GM19240 (cell line): ENCODE measurements at regions not wholly inside any gene's neighbourhood (a gene's known extent, or its start where the extent isn't known, plus 50 kb on each side); places are given as distances from the start of the nearest gene placed in this dataset.
"Not testable (repeated sequence)": the region's sequence is repeated elsewhere in the genome, so short reads cannot be mapped to it uniquely, and the experiment has no call there.

Experiments
- DNase-seq: peaks from one replicate; pipeline ENCODE4 v3.0.0; 2011; ENCODE audit warnings: low spot score; ENCODE audit not compliant: insufficient read length

DNA sequence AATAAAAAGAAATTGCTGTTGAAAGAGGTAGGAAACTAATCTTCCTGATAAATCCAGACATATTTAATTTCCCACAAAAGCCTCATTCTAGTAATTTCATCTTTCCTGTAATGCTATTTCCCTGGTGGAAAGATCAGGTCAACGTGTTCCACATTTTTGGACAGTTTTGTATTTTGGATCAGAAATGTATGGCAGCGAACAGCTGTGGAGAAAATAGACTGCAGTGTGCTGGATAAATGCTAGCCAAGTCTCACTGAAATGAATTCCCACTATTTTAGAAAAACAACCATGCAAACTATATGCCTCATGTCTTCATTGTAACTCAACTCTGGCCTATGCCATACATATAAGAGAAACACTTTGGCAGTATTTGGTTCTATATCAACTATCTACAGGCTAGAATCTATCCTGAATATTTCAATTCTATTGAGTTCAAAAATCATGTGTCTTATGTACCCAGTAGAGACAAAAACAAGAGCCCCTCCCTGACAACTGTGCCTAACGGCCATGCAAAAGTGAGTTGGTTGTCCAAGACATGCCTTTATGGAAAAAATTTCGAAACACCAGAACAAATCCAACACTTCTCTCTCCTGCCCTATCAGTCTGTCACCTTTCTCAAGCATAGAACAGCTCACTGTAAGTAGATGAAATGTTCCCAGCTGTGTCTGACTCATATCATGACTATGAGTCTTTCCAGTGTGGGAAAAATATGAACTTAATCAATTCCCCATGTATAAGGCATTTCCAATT is 191.3 kb upstream of the NREP start:
- no peak for DNase-seq

DNA sequence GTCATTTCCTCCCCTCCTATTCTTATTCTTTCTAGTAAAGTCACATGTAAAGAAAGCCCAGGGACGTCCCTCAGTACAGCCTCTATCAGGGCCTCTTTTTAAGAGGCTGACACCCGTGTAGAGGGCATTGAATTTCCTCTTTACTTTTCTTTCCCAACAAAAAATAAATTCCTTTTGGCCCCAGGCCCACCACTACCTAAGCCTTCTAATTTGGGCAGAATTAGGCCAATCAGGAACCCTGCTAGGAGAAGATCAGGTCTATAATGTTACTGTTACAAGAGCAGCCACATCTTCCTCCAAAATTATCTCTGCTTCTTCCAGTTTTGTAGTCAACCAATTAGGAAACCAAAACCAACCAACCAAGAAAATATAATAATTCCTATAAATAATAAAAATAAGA is 189.6 kb upstream of the NREP start:
- no peak for DNase-seq

DNA sequence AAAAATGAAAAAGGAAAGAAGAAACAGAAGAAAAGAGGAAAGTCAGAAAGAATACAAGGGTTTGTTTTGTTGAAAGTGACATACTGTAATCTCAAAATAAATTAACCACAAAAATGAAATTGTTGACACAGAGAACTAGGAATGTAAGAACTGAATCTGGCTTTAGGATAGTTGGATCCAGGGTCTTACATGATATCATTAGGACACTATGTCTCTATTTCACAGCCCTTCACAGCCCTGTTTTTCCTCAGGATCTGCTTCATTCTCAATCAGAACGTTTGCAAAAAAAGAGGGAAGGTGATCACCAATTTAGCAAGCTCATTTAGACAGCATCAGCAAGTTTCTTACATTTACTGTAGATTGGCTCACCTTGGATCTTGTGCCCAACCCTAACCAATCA is 188.5 kb upstream of the NREP start:
- no peak for DNase-seq

DNA sequence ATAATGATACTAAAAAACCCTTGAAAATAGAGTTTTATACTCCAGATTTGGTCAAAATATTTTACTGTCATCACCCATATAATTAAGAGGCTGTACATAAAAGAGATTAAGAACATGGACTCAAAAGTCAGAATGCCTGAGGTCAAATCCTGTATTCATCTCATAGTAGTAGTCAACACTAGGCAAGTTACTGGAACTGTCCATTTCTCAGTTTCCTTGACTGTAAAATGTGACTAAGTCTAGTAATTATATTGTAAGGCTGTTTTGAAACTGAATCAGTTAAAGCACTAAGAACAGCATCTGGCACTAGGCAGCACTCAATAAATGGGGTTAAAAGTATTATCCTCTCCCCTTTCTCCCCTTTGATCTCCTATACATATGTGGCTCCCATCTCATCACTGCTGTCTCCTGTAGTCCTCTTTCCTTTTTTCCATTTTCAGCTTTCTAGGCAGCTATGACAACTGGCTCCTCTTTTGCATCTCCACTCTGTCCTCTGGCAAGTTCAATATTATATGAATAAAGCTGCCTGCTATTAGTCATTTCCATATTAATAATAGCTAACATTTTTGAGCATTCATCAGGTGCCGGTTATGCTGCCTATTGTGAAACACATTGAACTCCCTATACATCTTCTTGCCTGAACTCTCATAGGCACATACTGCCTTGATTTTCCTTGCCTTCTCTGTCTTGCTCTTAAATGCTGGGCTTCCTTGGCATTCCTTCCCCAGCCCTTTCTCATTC is 185.8 kb upstream of the NREP start:
- DNase-seq, result no peak

DNA sequence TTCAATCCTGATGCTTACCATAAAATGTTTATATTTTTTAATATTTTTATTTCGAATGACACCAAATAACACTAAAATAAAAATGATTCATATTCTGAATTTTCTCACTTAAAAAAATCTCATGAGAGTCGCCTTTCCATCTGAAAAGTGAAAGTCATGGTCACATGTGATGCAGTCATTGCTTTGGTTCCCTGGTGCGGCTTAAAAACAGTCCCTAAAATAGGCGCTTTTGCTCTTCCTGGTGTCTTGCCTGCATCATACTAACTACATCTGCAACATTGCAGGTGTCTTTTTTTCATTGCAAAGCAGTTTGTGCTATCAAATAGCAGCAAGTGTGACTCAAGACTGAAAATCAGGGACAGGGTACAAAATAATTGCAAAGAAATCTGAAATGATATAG is 185.2 kb upstream of the NREP start:
- no peak for DNase-seq

DNA sequence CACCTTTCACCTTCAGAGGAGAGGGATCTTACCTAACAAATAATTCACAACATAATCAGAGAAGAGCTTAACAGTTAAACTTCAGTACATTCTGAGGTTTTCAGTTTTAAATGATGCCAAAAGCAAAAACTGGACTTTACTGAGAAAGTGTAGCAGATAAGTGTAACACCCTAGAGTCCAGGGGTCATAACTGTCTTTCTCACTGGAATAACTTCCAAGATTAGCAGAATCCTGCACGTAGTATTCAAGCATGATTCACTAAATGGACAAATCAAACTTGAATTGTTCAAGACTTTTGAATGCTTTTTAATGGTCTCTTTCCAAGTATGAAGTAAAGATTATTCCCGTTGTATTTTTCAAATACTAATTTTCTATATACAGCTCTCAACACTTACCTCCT is 180.1 kb upstream of the NREP start:
- DNase-seq, result no peak

DNA sequence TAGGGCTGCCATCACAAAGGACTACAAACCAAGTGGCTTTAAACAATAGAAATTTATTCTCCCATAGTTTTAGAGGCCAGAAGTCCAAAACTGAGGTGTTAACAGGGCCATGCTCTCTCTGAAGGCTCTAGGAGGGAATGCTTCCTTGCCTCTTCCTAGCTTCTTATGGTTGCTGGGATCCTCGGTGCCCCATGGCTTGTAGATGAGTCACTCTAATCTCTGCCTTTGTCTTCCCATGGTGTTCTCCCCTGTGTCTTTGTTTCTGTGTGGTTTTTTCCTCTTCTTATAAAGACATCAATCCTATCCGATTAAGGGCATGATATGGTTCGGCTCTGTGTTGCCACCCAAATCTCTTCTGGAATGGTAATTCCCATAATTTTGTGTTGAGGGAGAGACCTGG is 178.8 kb upstream of the NREP start:
- DNase-seq, result no peak

DNA sequence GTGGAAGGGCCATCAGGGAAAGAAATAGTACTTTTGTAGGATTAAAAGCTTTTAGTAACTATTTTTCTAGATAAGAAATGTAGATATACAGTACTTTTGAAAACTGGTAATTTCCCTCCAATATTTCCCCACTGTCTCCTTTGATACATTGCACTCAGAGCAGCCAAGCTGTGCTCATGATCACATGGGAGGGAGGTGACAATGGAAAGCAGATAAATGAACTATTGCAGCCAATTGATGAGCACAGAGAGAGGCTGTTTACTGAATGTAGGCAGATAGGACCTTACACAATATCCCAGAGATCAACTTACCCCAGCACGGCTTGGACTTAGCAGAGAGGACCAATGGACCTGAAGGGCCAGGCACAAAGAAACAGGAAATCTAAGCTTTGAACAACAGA is 178.0 kb upstream of the NREP start:
- DNase-seq, result no peak

DNA sequence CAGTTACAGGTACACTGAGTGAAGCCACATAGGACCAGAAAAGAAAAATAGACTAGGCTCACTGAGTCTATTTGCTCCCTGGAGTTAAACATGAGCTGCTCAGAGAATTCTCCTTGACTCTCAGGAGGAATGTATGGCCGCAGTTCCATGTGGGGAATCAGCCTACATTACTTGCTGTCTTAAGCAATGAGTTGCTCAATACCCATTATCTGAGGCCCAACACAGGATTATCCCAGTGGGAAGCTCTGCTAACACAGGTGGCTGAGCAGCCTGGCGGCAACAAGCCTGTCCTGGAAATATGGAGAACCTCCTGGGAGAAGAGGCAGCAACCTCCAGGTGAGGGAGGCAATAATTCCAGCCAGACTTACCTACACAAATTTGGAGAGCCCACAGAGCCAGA is 177.5 kb upstream of the NREP start:
- DNase-seq, result no peak

DNA sequence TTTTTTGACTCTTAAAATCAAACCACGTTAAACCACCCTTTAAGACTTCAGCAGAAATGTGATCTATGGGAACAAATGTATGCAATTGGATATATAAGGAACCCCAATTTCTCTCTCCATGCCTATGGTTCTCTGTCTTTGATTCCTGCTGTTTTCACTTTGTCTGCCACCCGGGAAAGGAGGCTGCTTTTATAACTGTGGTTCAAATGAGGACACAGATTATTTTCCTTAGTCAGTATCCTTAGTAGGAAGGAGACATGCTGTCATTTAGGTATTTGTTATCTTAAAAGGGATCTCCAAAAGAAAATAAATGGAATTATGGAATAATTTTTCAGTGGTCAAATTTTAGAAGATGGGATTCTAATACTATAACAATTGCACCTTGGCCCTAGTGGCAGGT is 176.1 kb upstream of the NREP start:
- DNase-seq, result no peak

DNA sequence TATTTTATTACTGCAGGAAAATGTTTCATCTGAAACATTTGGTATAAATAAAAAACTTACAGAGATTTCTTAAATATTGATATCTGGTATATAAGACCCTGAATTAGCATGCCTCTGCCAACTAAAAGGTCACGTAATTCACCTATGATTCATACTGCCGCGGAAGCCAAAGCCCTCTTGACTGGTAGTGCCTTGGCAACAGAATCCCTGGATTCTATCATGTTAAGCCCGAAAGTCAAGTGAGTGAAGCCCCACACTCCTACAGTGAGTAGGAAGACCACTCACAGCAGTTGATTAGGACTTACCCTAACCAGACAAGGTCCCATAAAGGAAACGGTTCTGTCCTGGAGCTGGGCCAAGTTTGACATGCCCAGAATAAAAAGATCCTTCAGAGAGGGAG is 175.6 kb upstream of the NREP start:
- no peak for DNase-seq

DNA sequence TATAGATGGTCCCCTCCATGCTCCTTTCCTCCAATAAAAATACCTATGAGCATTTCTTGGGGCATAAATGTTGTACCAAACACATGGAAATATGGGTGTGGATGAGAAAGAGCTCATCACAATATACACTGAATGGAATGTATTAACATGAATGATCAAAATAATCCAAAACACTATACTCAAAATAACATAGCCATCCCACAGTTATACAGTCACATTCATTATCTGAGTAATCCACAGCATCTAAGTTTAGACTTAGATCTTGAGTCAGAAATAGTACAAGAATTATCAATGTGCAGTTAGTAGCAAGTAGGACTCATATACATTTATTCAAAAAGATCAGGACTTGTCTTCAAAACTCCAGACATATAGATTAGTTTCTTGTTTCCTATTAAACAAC is 175.2 kb upstream of the NREP start:
- DNase-seq, result no peak

DNA sequence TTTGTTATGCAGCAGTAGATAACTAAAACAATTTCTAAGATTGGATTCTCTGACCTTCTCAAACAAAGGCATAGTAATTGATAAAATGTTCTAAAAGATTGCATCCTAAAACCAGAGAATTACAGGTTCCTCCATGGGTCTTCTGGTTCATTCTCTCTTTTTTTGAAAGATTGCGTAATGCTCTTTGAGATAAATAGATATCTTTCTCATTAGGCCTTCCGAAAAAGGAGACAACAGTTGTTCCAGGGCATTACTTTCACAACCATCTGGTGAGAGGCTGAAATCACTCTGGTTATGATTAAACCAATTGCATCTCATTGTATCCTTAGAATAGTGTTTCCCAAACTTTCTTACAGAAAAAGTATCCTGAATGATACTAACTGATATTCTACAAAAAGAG is 174.7 kb upstream of the NREP start:
- no peak for DNase-seq

DNA sequence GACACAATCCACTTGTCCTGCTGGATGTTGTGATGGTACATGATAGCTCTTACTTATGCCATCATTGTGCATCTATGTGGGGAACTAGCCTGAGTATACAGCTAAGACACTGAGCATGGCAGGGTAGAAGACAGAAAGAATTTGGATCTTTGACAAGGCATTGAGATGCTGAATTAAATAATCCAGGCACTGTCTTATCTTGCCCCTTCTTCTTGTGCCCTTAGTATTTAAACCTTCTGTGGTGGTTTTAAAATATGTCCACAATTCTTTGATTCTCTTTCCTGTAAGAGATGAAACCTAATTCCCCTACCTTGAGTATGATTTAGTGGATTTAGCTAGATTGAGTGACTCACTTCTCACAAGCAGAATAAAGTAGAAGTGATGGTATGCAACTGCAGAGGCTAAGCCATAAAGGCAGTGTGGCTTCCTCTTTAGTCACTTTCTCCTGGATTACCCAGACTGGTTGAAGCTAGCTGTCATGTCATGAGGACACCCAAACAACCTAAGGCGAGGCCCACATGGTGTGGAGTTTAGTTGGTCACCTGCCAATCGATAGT is 174.0 kb upstream of the NREP start:
- DNase-seq, result no peak

DNA sequence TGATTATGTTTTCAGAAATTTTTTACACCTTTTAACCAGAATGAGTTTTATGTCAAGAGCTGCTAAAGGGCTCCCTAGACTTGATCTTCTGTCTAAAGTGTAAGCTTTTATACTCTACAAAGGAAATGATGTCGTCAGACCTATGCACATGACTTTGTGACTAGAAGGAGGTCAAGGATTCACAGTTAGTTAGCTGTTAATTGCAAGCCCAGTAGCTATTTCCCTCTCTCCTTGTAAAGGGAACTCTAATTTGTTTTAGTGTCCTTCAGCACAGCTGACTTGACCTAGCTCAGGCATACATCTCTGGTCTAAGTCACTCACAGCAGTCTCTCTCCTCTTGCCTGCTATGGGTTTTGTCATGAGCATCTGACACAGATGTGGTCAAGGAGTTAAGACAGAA is 173.5 kb upstream of the NREP start:
- no peak for DNase-seq

DNA sequence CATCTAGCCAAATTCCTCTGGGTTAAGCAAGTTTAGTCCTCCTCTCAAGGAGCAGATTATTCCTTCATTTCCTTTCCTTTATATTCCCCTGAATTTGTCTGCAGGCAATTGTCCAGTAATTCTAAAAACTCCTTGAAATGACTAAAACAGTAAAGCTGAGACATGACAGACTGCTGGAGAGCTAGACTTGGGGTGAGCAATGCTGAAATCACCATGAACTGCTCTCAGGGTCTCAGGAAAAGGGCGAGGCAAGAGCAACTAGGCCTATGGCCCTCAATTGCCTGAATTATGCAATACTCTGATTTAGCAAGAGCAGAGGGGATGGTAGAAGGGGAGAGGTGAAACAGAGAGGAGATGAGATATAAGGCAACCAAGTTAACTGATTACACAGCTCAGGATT is 172.9 kb upstream of the NREP start:
- DNase-seq, result no peak

DNA sequence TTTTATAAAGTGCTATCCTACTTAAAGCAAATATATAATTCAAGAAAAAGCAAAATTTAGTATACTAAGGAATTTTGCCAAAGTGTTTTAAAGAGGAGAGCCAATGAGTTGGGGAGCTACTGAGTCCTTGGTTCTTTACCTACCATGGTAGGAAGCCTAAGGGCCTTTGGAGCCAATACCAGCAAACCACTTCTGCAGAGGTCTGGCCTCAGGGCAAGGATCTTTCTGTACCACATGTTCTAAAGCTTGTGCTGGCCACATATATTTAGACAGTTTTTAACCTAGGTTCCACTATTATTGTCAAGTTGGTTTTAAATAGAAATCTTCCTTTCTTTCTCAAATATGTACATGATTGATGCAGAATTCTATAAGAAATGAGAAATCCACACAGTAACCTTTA is 172.3 kb upstream of the NREP start:
- no peak for DNase-seq

DNA sequence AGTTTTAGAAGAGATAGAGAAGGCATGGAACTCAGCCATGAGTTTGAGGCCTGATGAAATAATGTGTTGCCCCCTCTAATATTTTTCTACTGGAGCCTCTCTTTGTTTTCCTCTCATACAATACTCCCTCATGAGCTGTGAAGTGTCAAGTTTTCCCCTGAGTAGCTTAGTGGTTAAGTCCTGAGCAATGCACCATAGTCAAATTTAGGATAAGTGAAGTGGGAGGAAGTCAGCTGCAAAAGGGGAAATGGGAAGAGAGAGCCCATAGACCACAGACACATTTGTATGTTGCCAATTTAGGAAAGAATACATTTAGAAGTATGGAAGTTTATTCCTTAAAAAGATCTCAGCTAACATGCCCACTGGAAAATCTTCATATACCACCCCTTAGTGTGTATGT is 171.5 kb upstream of the NREP start:
- no peak for DNase-seq

DNA sequence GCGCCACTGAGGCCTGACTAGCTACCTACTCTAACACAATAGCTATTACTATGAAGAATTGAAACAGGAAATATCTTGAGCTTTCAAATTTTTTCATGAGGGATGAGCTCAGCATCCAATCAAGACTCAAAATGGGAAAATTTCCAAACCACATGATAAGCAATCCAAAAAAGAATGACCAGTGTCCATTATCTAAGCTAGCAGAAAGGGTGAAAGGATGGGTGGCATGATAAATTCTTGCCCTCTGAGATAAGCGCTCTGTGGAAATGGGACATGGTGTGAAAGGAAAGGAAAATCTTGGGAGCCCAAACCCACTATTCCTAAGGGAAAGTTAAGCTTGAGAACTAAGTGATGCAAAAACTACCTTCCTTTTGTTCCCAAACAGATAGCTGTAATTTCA is 170.2 kb upstream of the NREP start:
- DNase-seq, result no peak

DNA sequence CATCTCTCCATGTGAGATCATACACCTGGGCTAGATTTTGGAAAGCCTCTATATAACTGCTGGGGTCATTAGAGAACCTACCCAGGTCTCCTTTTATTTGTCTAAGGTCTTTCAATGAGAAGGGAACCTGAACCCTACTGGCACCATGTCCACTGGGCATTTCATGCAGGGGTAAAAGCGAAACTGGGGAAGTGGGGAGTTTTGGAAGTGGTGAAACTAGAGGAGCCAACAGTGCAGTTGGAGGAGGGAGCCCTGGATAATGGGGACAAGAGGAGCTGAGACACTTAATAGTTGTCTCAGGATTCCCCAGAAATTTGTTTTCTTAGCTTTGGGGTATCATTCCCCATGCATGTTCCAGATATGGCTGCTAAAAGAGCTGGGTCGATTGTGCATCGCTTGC is 169.0 kb upstream of the NREP start:
- no peak for DNase-seq

DNA sequence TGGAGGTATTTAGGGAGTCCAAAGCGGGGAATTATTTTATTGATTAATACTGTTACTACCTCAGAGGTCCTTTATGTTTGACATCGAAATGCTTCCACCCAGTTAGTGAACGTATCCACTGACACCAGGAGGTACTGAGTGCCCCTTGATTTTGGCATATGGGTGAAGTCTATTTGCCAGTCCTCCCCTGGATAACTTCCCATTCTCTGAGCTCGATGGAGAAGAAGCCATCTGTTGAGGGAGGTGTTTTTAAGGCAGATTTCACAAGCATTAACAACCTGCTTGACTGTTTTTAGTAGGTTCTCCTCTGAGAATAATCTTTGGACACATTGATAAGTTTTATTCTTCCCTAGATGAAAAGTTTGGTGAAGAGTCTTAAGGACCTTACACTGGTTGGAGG is 165.3 kb upstream of the NREP start:
- DNase-seq, result no peak

DNA sequence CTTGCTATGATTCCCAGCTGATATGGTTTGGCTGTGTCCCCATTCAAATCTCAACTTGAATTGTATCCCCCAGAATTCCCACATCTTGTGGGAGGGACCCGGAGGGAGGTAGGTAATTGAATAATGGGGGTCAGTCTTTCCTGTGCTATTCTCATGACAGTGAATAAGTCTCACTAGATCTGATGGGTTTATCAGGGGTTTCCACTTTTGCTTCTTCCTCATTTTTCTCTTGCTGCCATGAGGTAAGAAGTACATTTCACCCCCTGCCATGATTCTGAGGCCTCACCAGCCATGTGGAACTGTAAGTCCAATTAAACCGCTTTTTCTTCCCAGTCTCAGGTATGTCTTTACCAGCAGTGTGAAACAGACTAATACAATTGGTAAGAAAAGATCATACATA is 164.7 kb upstream of the NREP start:
- not testable (repeated sequence) for DNase-seq
